GM12873 (cell line): ENCODE measurements at regions not wholly inside any gene's neighbourhood (a gene's known extent, or its start where the extent isn't known, plus 50 kb on each side); places are given as distances from the start of the nearest gene placed in this dataset.

ENCODE experiments used
- CTCF ChIP-seq: IDR thresholded peaks from 2 replicates; pipeline ENCODE4 v1.5.1; 2012; ENCODE audit warnings: low read depth, mild to moderate bottlenecking, moderate library complexity, low read length, control low read depth; ENCODE audit not compliant: insufficient read depth; ENCODE audit errors: missing control alignments

- TF ChIP-seq CTCF: no peak
Measured at GRCh38 chr4:165666836-165667235, 206.2 kb upstream of the TLL1 start.

- no peak for TF ChIP-seq CTCF
Measured at GRCh38 chr4:165667969-165668368, 205.1 kb upstream of the TLL1 start.

- TF ChIP-seq CTCF: no peak
Measured at GRCh38 chr4:165668694-165669093, 204.3 kb upstream of the TLL1 start.

- TF ChIP-seq CTCF: no peak
Measured at GRCh38 chr4:165677081-165677480, 196.0 kb upstream of the TLL1 start.

GRCh38 chr4:165678236-165678935, 194.7 kb upstream of the TLL1 start:
- TF ChIP-seq CTCF: no peak

- no peak for TF ChIP-seq CTCF
Measured at GRCh38 chr4:165678936-165679325, 194.1 kb upstream of the TLL1 start.

GRCh38 chr4:165680821-165681220, 192.2 kb upstream of the TLL1 start:
- TF ChIP-seq CTCF: no peak
